Loucy (cell line): ENCODE measurements at regions not wholly inside any gene's neighbourhood (a gene's known extent, or its start where the extent isn't known, plus 50 kb on each side); places are given as distances from the start of the nearest gene placed in this dataset.

Experiments
- H2AFZ ChIP-seq: fragments of 200-600 bp; sonication (generic); 2 replicates; pipeline ENCODE4 v1.6.0; 2016; ENCODE audit warnings: antibody characterized with exemption, mild to moderate bottlenecking, low read length, moderate library complexity
- H3F3A ChIP-seq: fragments of 200-600 bp; 2 replicates; pipeline ENCODE4 v1.6.0; 2016; ENCODE audit warnings: antibody characterized with exemption, low read depth, mild to moderate bottlenecking
- H3K27me3 ChIP-seq: fragments of 200-600 bp; sonication (generic); 2 replicates; pipeline ENCODE4 v1.6.1; 2014; ENCODE audit warnings: low read length, mild to moderate bottlenecking; ENCODE audit not compliant: insufficient read depth, poor library complexity, severe bottlenecking
- H3K36me3 ChIP-seq: fragments of 200-600 bp; sonication (generic); 2 replicates; pipeline ENCODE4 v1.6.1; 2016; ENCODE audit warnings: low read length; ENCODE audit not compliant: insufficient read depth
- H3K4me1 ChIP-seq: fragments of 200-600 bp; sonication (generic); 2 replicates; pipeline ENCODE4 v1.5.1; 2014; ENCODE audit warnings: low read length, mild to moderate bottlenecking; ENCODE audit not compliant: insufficient read depth, poor library complexity, severe bottlenecking
- H3K4me2 ChIP-seq: fragments of 200-600 bp; sonication (generic); 2 replicates; pipeline ENCODE4 v1.6.0; 2014; ENCODE audit warnings: antibody characterized with exemption, low read length, low read depth, mild to moderate bottlenecking; ENCODE audit not compliant: poor library complexity, severe bottlenecking
- H3K4me3 ChIP-seq: fragments of 200-600 bp; sonication (generic); 2 replicates; pipeline ENCODE4 v1.5.1; 2014; ENCODE audit warnings: low read length, mild to moderate bottlenecking, mixed read lengths; ENCODE audit not compliant: poor library complexity, severe bottlenecking
- H3K79me2 ChIP-seq: fragments of 200-600 bp; sonication (generic); 2 replicates; pipeline ENCODE4 v1.6.1; 2014; ENCODE audit warnings: low read length; ENCODE audit not compliant: insufficient read depth
- H3K9ac ChIP-seq: fragments of 200-600 bp; sonication (generic); 2 replicates; pipeline ENCODE4 v1.6.0; 2014; ENCODE audit warnings: mild to moderate bottlenecking, low read depth, low read length, moderate library complexity; ENCODE audit not compliant: poor library complexity, severe bottlenecking
- H3K9me2 ChIP-seq: fragments of 200-600 bp; sonication (generic); replicated peaks from 2 replicates; pipeline ENCODE4 v1.6.1; 2016; ENCODE audit warnings: low read depth, low read length, mixed read lengths
- H3K9me3 ChIP-seq: fragments of 200-600 bp; sonication (generic); 2 replicates; pipeline ENCODE4 v1.6.1; 2014; ENCODE audit warnings: mild to moderate bottlenecking, antibody characterized with exemption, low read length, low read depth; ENCODE audit not compliant: insufficient read depth
- H4K20me1 ChIP-seq: fragments of 200-600 bp; sonication (generic); 2 replicates; pipeline ENCODE4 v1.6.0; 2014; ENCODE audit warnings: antibody characterized with exemption, low read length, mild to moderate bottlenecking; ENCODE audit not compliant: insufficient read depth, poor library complexity, severe bottlenecking
- CTCF ChIP-seq: fragments of 200-600 bp; sonication (generic); conservative IDR thresholded peaks from 2 replicates; pipeline ENCODE4 v1.5.1; 2014; ENCODE audit warnings: mild to moderate bottlenecking, antibody characterized with exemption, low read length
- EZH2phosphoT487 ChIP-seq: fragments of 200-600 bp; IDR thresholded peaks from 2 replicates; pipeline ENCODE4 v1.6.1; 2018; ENCODE audit warnings: antibody characterized with exemption, mild to moderate bottlenecking, moderate library complexity, borderline replicate concordance

GRCh38 chr12:130080205-130080604 lies 82.1 kb upstream of the FZD10 start:
- Histone ChIP-seq H4K20me1 (no peaks in the 10 kb centered on the region), H3K9me3 (no peaks in the 10 kb centered on the region), H3K27me3 (no peaks in the 10 kb centered on the region), H3K79me2 (no peaks in the 10 kb centered on the region), H3K9me2 (no peaks in the 10 kb centered on the region), H3K4me2 (no peak overlapping the region), H2AFZ (no peak overlapping the region), H3K36me3 (no peaks in the 10 kb centered on the region), H3K4me1 (peaks cover 11% of the 10 kb centered on the region), H3K9ac (no peak overlapping the region), H3K4me3 (no peak overlapping the region), H3F3A (no peaks in the 10 kb centered on the region)
- TF ChIP-seq EZH2phosphoT487 (no peak), CTCF (no peak)

- Histone ChIP-seq H3K9me2 (no peaks in the 10 kb centered on the region), H3K4me1 (peaks cover 20% of the 10 kb centered on the region), H3K4me2 (no peak overlapping the region), H4K20me1 (no peaks in the 10 kb centered on the region), H2AFZ (no peak overlapping the region), H3K79me2 (no peaks in the 10 kb centered on the region), H3K4me3 (no peak overlapping the region), H3K9ac (no peak overlapping the region), H3K36me3 (no peaks in the 10 kb centered on the region), H3K27me3 (no peaks in the 10 kb centered on the region), H3F3A (no peaks in the 10 kb centered on the region), H3K9me3 (no peaks in the 10 kb centered on the region)
- TF ChIP-seq CTCF (no peak), EZH2phosphoT487 (no peak)
Observed at GRCh38 chr12:130081117-130081805, 81.0 kb upstream of the FZD10 start.

GRCh38 chr12:130083002-130083401 lies 79.3 kb upstream of the FZD10 start:
- H3K36me3 ChIP-seq: no peaks in the 10 kb centered on the region
- H3K9ac ChIP-seq: no peak overlapping the region
- TF ChIP-seq EZH2phosphoT487: no peak
- TF ChIP-seq CTCF: no peak
- H2AFZ ChIP-seq: no peak overlapping the region
- H3K4me1 ChIP-seq: peaks cover 38% of the 10 kb centered on the region
- H3K9me2 ChIP-seq: no peaks in the 10 kb centered on the region
- H3K27me3 ChIP-seq: no peaks in the 10 kb centered on the region
- no peaks in the 10 kb centered on the region for H4K20me1 ChIP-seq
- H3K4me2 ChIP-seq: no peak overlapping the region
- H3K9me3 ChIP-seq: no peaks in the 10 kb centered on the region
- H3K4me3 ChIP-seq: no peak overlapping the region
- H3F3A ChIP-seq: 0 out of 2 replicates have a peak, but pooled peaks cover 2% of the 10 kb centered on the region
- no peaks in the 10 kb centered on the region for H3K79me2 ChIP-seq
